Sigmoid colon (tissue), 4 donors: ENCODE measurements at regions not wholly inside any gene's neighbourhood (a gene's known extent, or its start where the extent isn't known, plus 50 kb on each side); places are given as distances from the start of the nearest gene placed in this dataset.

Experiments
- CTCF ChIP-seq, 4 experiments: fragments of 450-650 bp in 3 of 4; fragments of 200-600 bp in 1 of 4; IDR thresholded peaks; one replicate each; pipeline ENCODE4 v1.5.1; 2016 to 2019; ENCODE audit warnings: antibody characterized with exemption in 4 of 4, mild to moderate bottlenecking in 3 of 4, moderate library complexity in 2 of 4
- EP300 ChIP-seq, 4 donors: sonication (generic); formaldehyde crosslinking; IDR thresholded peaks; one replicate each; pipeline ENCODE4 v1.6.1; 2017; ENCODE audit warnings: antibody characterized with exemption in 4 of 4
- POLR2A ChIP-seq, 2 donors: fragments of 450-650 bp; IDR thresholded peaks; one replicate each; pipeline ENCODE4 v1.6.1; 2016; ENCODE audit warnings: antibody characterized with exemption in 2 of 2, mild to moderate bottlenecking in 2 of 2, moderate library complexity in 2 of 2
- POLR2AphosphoS5 ChIP-seq, 4 donors: sonication (generic); formaldehyde crosslinking; IDR thresholded peaks; one replicate each; pipeline ENCODE4 v1.6.1; 2017; ENCODE audit warnings: antibody characterized with exemption in 4 of 4

- no peak for TF ChIP-seq POLR2A (IDR thresholded peaks at IDR 0.05)
- TF ChIP-seq CTCF (IDR thresholded peaks at IDR 0.05), result no peak
- TF ChIP-seq POLR2AphosphoS5 (IDR thresholded peaks at IDR 0.05), result no peak
- TF ChIP-seq EP300 (IDR thresholded peaks at IDR 0.05), result no peak
Measured at GRCh38 chr12:71354871-71355270, 84.7 kb upstream of the LGR5 start.
